Ishikawa (cell line): ENCODE measurements at regions not wholly inside any gene's neighbourhood (a gene's known extent, or its start where the extent isn't known, plus 50 kb on each side); places are given as distances from the start of the nearest gene placed in this dataset.

ENCODE experiments used
- CEBPB ChIP-seq: IDR thresholded peaks from 2 replicates; pipeline ENCODE4 v1.6.1; 2012
- CREB1 ChIP-seq: IDR thresholded peaks from 2 replicates; pipeline ENCODE4 v1.6.1; 2012; ENCODE audit warnings: low read depth
- EGR1 ChIP-seq: IDR thresholded peaks from 2 replicates; pipeline ENCODE4 v1.6.1; 2012
- EP300 ChIP-seq: IDR thresholded peaks from 2 replicates; pipeline ENCODE4 v1.6.1; 2012; ENCODE audit warnings: borderline replicate concordance
- MAX ChIP-seq: IDR thresholded peaks from 2 replicates; pipeline ENCODE4 v1.6.1; 2012
- NFIC ChIP-seq: IDR thresholded peaks from 2 replicates; pipeline ENCODE4 v1.6.1; 2012
- RAD21 ChIP-seq: IDR thresholded peaks from 2 replicates; pipeline ENCODE4 v1.6.1; 2012; ENCODE audit warnings: low read depth
- REST ChIP-seq: IDR thresholded peaks from 2 replicates; pipeline ENCODE4 v1.6.1; 2012; ENCODE audit warnings: low read depth, mild to moderate bottlenecking
- TAF1 ChIP-seq: IDR thresholded peaks from 2 replicates; pipeline ENCODE4 v1.6.1; 2012; ENCODE audit warnings: low read depth, mild to moderate bottlenecking
- USF1 ChIP-seq: IDR thresholded peaks from 2 replicates; pipeline ENCODE4 v1.6.1; 2012
- YY1 ChIP-seq: IDR thresholded peaks from 2 replicates; pipeline ENCODE4 v1.6.1; 2012; ENCODE audit warnings: low read depth
- ZBTB7A ChIP-seq: IDR thresholded peaks from 2 replicates; pipeline ENCODE4 v1.6.1; 2012; ENCODE audit warnings: low read depth

GRCh38 chr5:87912419-87912818 is 356.2 kb downstream of the TMEM161B start:
- TF ChIP-seq EP300 = no peak
- no peak for TF ChIP-seq EGR1
- TF ChIP-seq TAF1 = no peak
- TF ChIP-seq CEBPB = no peak
- no peak for TF ChIP-seq MAX
- no peak for TF ChIP-seq YY1
- TF ChIP-seq ZBTB7A = no peak
- no peak for TF ChIP-seq RAD21
- no peak for TF ChIP-seq USF1
- TF ChIP-seq CREB1 = no peak
- no peak for TF ChIP-seq REST
- TF ChIP-seq NFIC = no peak
